ENCODE measurements at regions not wholly inside any gene's neighbourhood (a gene's known extent, or its start where the extent isn't known, plus 50 kb on each side); places are given as distances from the start of the nearest gene placed in this dataset.

GRCh38 chr18:60846396-60846795 lies 473.8 kb upstream of the MC4R start:
- H3K27me3 Mint-ChIP-seq: no peaks in the 10 kb centered on the region
- H3K36me3 Mint-ChIP-seq: no peaks in the 10 kb centered on the region
- no peaks in the 10 kb centered on the region for H3K4me1 Mint-ChIP-seq
- Histone ChIP-seq H3K36me3 (ENCODE audit: insufficient read depth, low read length) (no peaks in the 10 kb centered on the region), H3K4me1 (ENCODE audit: insufficient read depth, low read length) (no peaks in the 10 kb centered on the region), H3K27ac (ENCODE audit: low read depth, low read length) (no peak overlapping the region), H3K9me3 (ENCODE audit: low read length) (no peaks in the 10 kb centered on the region), H3K4me3 (ENCODE audit: low read length) (no peak overlapping the region), H3K27me3 (ENCODE audit: insufficient read depth, low read length, poor library complexity, severe bottlenecking) (no peaks in the 10 kb centered on the region)
- peaks cover 5 to 40% (median 11%) of the 10 kb centered on the region in 5 donors for H3K9me3 Mint-ChIP-seq
- no peak overlapping the region for H3K27ac Mint-ChIP-seq
- CTCF ChIA-PET: no interaction called here
- no peak for DNase-seq
- H3K4me3 Mint-ChIP-seq: no peak overlapping the region
- POLR2A ChIA-PET: no interaction called here

GRCh38 chr18:60847517-60847916 lies 474.9 kb upstream of the MC4R start:
- POLR2A ChIA-PET: no interaction called here

GRCh38 chr18:60861575-60861974 lies 471.7 kb upstream of the CDH20 start:
- H3K27me3 ChIP-seq (ENCODE audit: insufficient read depth, low read length, poor library complexity, severe bottlenecking): no peaks in the 10 kb centered on the region
- H3K9me3 ChIP-seq (ENCODE audit: low read length): no peaks in the 10 kb centered on the region
- no peak for DNase-seq
- H3K4me1 Mint-ChIP-seq: no peaks in the 10 kb centered on the region
- H3K9me3 Mint-ChIP-seq: peaks cover 2 to 15% (median 7%) of the 10 kb centered on the region in 5 donors
- H3K27ac ChIP-seq (ENCODE audit: low read depth, low read length): no peak overlapping the region
- POLR2A ChIA-PET: no interaction called here
- H3K27ac Mint-ChIP-seq: no peak overlapping the region
- no peaks in the 10 kb centered on the region for H3K36me3 Mint-ChIP-seq
- H3K4me3 Mint-ChIP-seq: no peak overlapping the region
- H3K4me3 ChIP-seq (ENCODE audit: low read length): no peak overlapping the region
- CTCF ChIA-PET: no interaction called here
- no peaks in the 10 kb centered on the region for H3K36me3 ChIP-seq (ENCODE audit: insufficient read depth, low read length)
- H3K4me1 ChIP-seq (ENCODE audit: insufficient read depth, low read length): no peaks in the 10 kb centered on the region
- H3K27me3 Mint-ChIP-seq: peaks cover 0 to 2% of the 10 kb centered on the region in 2 donors

More at GRCh38 chr18:60847517-60847916, 474.9 kb upstream of the MC4R start:
- Mint-ChIP-seq H3K4me1 (no peaks in the 10 kb centered on the region), H3K4me3 (no peak overlapping the region), H3K36me3 (no peaks in the 10 kb centered on the region), H3K27ac (no peak overlapping the region), H3K9me3 (peaks cover 4 to 33% (median 7%) of the 10 kb centered on the region in 5 donors), H3K27me3 (no peaks in the 10 kb centered on the region)
- Histone ChIP-seq H3K9me3 (ENCODE audit: low read length) (no peaks in the 10 kb centered on the region), H3K4me1 (ENCODE audit: insufficient read depth, low read length) (no peaks in the 10 kb centered on the region), H3K27ac (ENCODE audit: low read depth, low read length) (no peak overlapping the region), H3K36me3 (ENCODE audit: insufficient read depth, low read length) (no peaks in the 10 kb centered on the region), H3K27me3 (ENCODE audit: insufficient read depth, low read length, poor library complexity, severe bottlenecking) (no peaks in the 10 kb centered on the region), H3K4me3 (ENCODE audit: low read length) (no peak overlapping the region)
- DNase-seq: no peak
- CTCF ChIA-PET: no interaction called here

- CTCF ChIA-PET: no interaction called here
Measured at GRCh38 chr18:60862988-60863387, 470.2 kb upstream of the CDH20 start.

GRCh38 chr18:60865801-60866200 lies 467.4 kb upstream of the CDH20 start:
- CTCF ChIA-PET: no interaction called here
- peak overlapping the region in 1 of 7 donors; percentile 15 for H3K4me3 Mint-ChIP-seq

More at GRCh38 chr18:60862988-60863387, 470.2 kb upstream of the CDH20 start:
- H3K27ac ChIP-seq (ENCODE audit: low read depth, low read length): no peak overlapping the region
- no peak for DNase-seq
- no peaks in the 10 kb centered on the region for H3K9me3 ChIP-seq (ENCODE audit: low read length)
- H3K4me3 Mint-ChIP-seq: no peak overlapping the region
- H3K4me1 Mint-ChIP-seq: no peaks in the 10 kb centered on the region
- no peak overlapping the region for H3K27ac Mint-ChIP-seq
- H3K4me1 ChIP-seq (ENCODE audit: insufficient read depth, low read length): no peaks in the 10 kb centered on the region
- H3K36me3 Mint-ChIP-seq: no peaks in the 10 kb centered on the region
- peaks cover 0 to 2% of the 10 kb centered on the region in 2 donors for H3K27me3 Mint-ChIP-seq
- no peaks in the 10 kb centered on the region for H3K36me3 ChIP-seq (ENCODE audit: insufficient read depth, low read length)
- H3K9me3 Mint-ChIP-seq: peaks cover 2 to 13% (median 7%) of the 10 kb centered on the region in 5 donors
- no peak overlapping the region for H3K4me3 ChIP-seq (ENCODE audit: low read length)
- H3K27me3 ChIP-seq (ENCODE audit: insufficient read depth, low read length, poor library complexity, severe bottlenecking): no peaks in the 10 kb centered on the region
- POLR2A ChIA-PET: no interaction called here

GRCh38 chr18:60870261-60871153 lies 462.7 kb upstream of the CDH20 start:
- Histone ChIP-seq H3K27ac (ENCODE audit: low read depth, low read length) (no peak overlapping the region), H3K4me1 (ENCODE audit: insufficient read depth, low read length) (no peaks in the 10 kb centered on the region), H3K9me3 (ENCODE audit: low read length) (no peaks in the 10 kb centered on the region), H3K27me3 (ENCODE audit: insufficient read depth, low read length, poor library complexity, severe bottlenecking) (no peaks in the 10 kb centered on the region), H3K4me3 (ENCODE audit: low read length) (no peak overlapping the region), H3K36me3 (ENCODE audit: insufficient read depth, low read length) (no peaks in the 10 kb centered on the region)
- no peaks in the 10 kb centered on the region for H3K4me1 Mint-ChIP-seq
- no peak for DNase-seq
- H3K9me3 Mint-ChIP-seq: peaks cover 2 to 18% (median 9%) of the 10 kb centered on the region in 5 donors
- ChIA-PET POLR2A (no interaction called here), CTCF (no interaction called here)
- no peaks in the 10 kb centered on the region for H3K27me3 Mint-ChIP-seq
- no peak overlapping the region for H3K4me3 Mint-ChIP-seq
- H3K27ac Mint-ChIP-seq: no peak overlapping the region
- no peaks in the 10 kb centered on the region for H3K36me3 Mint-ChIP-seq

More at GRCh38 chr18:60865801-60866200, 467.4 kb upstream of the CDH20 start:
- Mint-ChIP-seq H3K27me3 (no peaks in the 10 kb centered on the region), H3K27ac (no peak overlapping the region), H3K4me1 (no peaks in the 10 kb centered on the region), H3K36me3 (no peaks in the 10 kb centered on the region), H3K9me3 (peaks cover 0 to 13% (median 2%) of the 10 kb centered on the region in 5 donors)
- DNase-seq: no peak
- Histone ChIP-seq H3K4me3 (ENCODE audit: low read length) (no peak overlapping the region), H3K36me3 (ENCODE audit: insufficient read depth, low read length) (no peaks in the 10 kb centered on the region), H3K27me3 (ENCODE audit: insufficient read depth, low read length, poor library complexity, severe bottlenecking) (no peaks in the 10 kb centered on the region), H3K4me1 (ENCODE audit: insufficient read depth, low read length) (no peaks in the 10 kb centered on the region), H3K27ac (ENCODE audit: low read depth, low read length) (no peak overlapping the region), H3K9me3 (ENCODE audit: low read length) (no peaks in the 10 kb centered on the region)
- POLR2A ChIA-PET: no interaction called here

- no peak for DNase-seq
- H3K27ac Mint-ChIP-seq: no peak overlapping the region
- H3K36me3 Mint-ChIP-seq: no peaks in the 10 kb centered on the region
- no peak overlapping the region for H3K27ac ChIP-seq (ENCODE audit: low read depth, low read length)
- no peaks in the 10 kb centered on the region for H3K4me1 Mint-ChIP-seq
- H3K4me3 ChIP-seq (ENCODE audit: low read length): no peak overlapping the region
- H3K4me3 Mint-ChIP-seq: no peak overlapping the region
- no peaks in the 10 kb centered on the region for H3K27me3 ChIP-seq (ENCODE audit: insufficient read depth, low read length, poor library complexity, severe bottlenecking)
- ChIA-PET POLR2A (no interaction called here), CTCF (no interaction called here)
- H3K9me3 ChIP-seq (ENCODE audit: low read length): no peaks in the 10 kb centered on the region
- H3K36me3 ChIP-seq (ENCODE audit: insufficient read depth, low read length): no peaks in the 10 kb centered on the region
- H3K4me1 ChIP-seq (ENCODE audit: insufficient read depth, low read length): no peaks in the 10 kb centered on the region
- H3K27me3 Mint-ChIP-seq: no peaks in the 10 kb centered on the region
- peaks cover 5 to 23% (median 13%) of the 10 kb centered on the region in 5 donors for H3K9me3 Mint-ChIP-seq
Measured at GRCh38 chr18:60872434-60872833, 460.8 kb upstream of the CDH20 start.

- Mint-ChIP-seq H3K27me3 (no peaks in the 10 kb centered on the region), H3K27ac (no peak overlapping the region), H3K9me3 (peaks cover 9 to 23% (median 14%) of the 10 kb centered on the region in 5 donors), H3K36me3 (no peaks in the 10 kb centered on the region), H3K4me3 (no peak overlapping the region), H3K4me1 (no peaks in the 10 kb centered on the region)
- ChIA-PET CTCF (no interaction called here), POLR2A (no interaction called here)
- Histone ChIP-seq H3K4me1 (ENCODE audit: insufficient read depth, low read length) (no peaks in the 10 kb centered on the region), H3K27ac (ENCODE audit: low read depth, low read length) (no peak overlapping the region), H3K9me3 (ENCODE audit: low read length) (no peaks in the 10 kb centered on the region), H3K4me3 (ENCODE audit: low read length) (no peak overlapping the region), H3K36me3 (ENCODE audit: insufficient read depth, low read length) (no peaks in the 10 kb centered on the region), H3K27me3 (ENCODE audit: insufficient read depth, low read length, poor library complexity, severe bottlenecking) (no peaks in the 10 kb centered on the region)
- DNase-seq: no peak
Measured at GRCh38 chr18:60873708-60874107, 459.5 kb upstream of the CDH20 start.
